HEK293 (cell line): ENCODE measurements at regions not wholly inside any gene's neighbourhood (a gene's known extent, or its start where the extent isn't known, plus 50 kb on each side); places are given as distances from the start of the nearest gene placed in this dataset.

Source experiments
- CTCF ChIA-PET: fragments of 350-600 bp; formaldehyde crosslinking; extraction: SDS; loops from one replicate; lab custom pipeline; 2021; ENCODE audit warnings: antibody characterized with exemption; lab: Yijun Ruan, JAX
- POLR2A ChIA-PET: fragments of 300-600 bp; formaldehyde crosslinking; extraction: SDS; loops from one replicate; lab custom pipeline; 2020; ENCODE audit warnings: antibody characterized with exemption, inconsistent platforms; lab: Yijun Ruan, JAX
- H3K27ac ChIP-seq: fragments of 200-500 bp; sonication (Bioruptor generic); 2 replicates; pipeline ENCODE4 v1.5.1; 2014; ENCODE audit warnings: low read depth, low read length, control low read depth, inconsistent platforms; ENCODE audit errors: extremely low read depth
- H3K36me3 ChIP-seq, 2 experiments: fragments of 200-500 bp in 1 of 2; sonication (Bioruptor generic) in 1 of 2; 1 replicate in 1 of 2; 2 replicates in 1 of 2; pipeline ENCODE4 v1.5.1; 2014 to 2017; ENCODE audit warnings: inconsistent platforms in 2 of 2, low read length in 2 of 2; ENCODE audit not compliant: control insufficient read depth in 2 of 2, insufficient read depth in 1 of 2
- H3K4me1 ChIP-seq: fragments of 200-500 bp; sonication (Bioruptor generic); 2 replicates; pipeline ENCODE4 v1.5.1; 2014; ENCODE audit warnings: mild to moderate bottlenecking, low read length, inconsistent platforms; ENCODE audit not compliant: control insufficient read depth, insufficient read depth
- H3K4me3 ChIP-seq: 2 replicates; pipeline ENCODE4 v1.5.1; 2011; ENCODE audit warnings: low read depth, mild to moderate bottlenecking, control low read depth, low read length, moderate library complexity
- H3K9me3 ChIP-seq: fragments of 200-500 bp; sonication (Bioruptor generic); 2 replicates; pipeline ENCODE4 v1.5.1; 2014; ENCODE audit warnings: low read depth, low read length, inconsistent platforms; ENCODE audit not compliant: control insufficient read depth, insufficient read depth
- AEBP2 ChIP-seq: fragments of 450-650 bp; formaldehyde crosslinking; IDR thresholded peaks from 2 replicates; pipeline ENCODE4 v1.5.1; 2016; ENCODE audit warnings: missing biosample characterization, missing genetic modification characterization, borderline replicate concordance
- ATF2 ChIP-seq: fragments of 450-650 bp; formaldehyde crosslinking; IDR thresholded peaks from 2 replicates; pipeline ENCODE4 v1.5.1; 2016; ENCODE audit warnings: missing biosample characterization, missing genetic modification characterization, low read depth
- GLI2 ChIP-seq: fragments of 450-650 bp; formaldehyde crosslinking; IDR thresholded peaks from 2 replicates; pipeline ENCODE4; 2017; ENCODE audit warnings: missing biosample characterization, missing genetic modification characterization, low read depth, borderline replicate concordance
- KLF10 ChIP-seq: fragments of 450-650 bp; IDR thresholded peaks from 2 replicates; pipeline ENCODE4 v1.5.1; 2018; ENCODE audit warnings: missing biosample characterization, mild to moderate bottlenecking, missing genetic modification characterization
- OSR2 ChIP-seq: fragments of 450-650 bp; formaldehyde crosslinking; IDR thresholded peaks from 2 replicates; pipeline ENCODE4 v1.5.1; 2016; ENCODE audit warnings: missing biosample characterization, missing genetic modification characterization
- REPIN1 ChIP-seq: fragments of 450-650 bp; formaldehyde crosslinking; IDR thresholded peaks from 2 replicates; pipeline ENCODE4 v1.5.1; 2017; ENCODE audit warnings: missing biosample characterization, missing genetic modification characterization, low read depth
- REST ChIP-seq: fragments of 450-650 bp; formaldehyde crosslinking; IDR thresholded peaks from 2 replicates; pipeline ENCODE4 v1.5.1; 2016; ENCODE audit warnings: missing biosample characterization, missing genetic modification characterization
- YY2 ChIP-seq: fragments of 450-650 bp; formaldehyde crosslinking; IDR thresholded peaks from 2 replicates; pipeline ENCODE4 v1.5.1; 2016; ENCODE audit warnings: missing biosample characterization, missing genetic modification characterization
- ZBTB26 ChIP-seq: fragments of 450-650 bp; formaldehyde crosslinking; optimal IDR thresholded peaks from 2 replicates; pipeline ENCODE3; 2016; ENCODE audit warnings: missing biosample characterization, mild to moderate bottlenecking, missing genetic modification characterization
- ZFP69B ChIP-seq: fragments of 450-650 bp; formaldehyde crosslinking; IDR thresholded peaks from 2 replicates; pipeline ENCODE4 v1.5.1; 2016; ENCODE audit warnings: missing biosample characterization, missing genetic modification characterization
- ZNF146 ChIP-seq: fragments of 450-650 bp; formaldehyde crosslinking; IDR thresholded peaks from 2 replicates; pipeline ENCODE4 v1.5.1; 2016; ENCODE audit warnings: missing biosample characterization, missing genetic modification characterization
- ZNF175 ChIP-seq: fragments of 450-650 bp; formaldehyde crosslinking; IDR thresholded peaks from 2 replicates; pipeline ENCODE4 v1.5.1; 2016; ENCODE audit warnings: missing biosample characterization, missing genetic modification characterization
- ZNF202 ChIP-seq: fragments of 450-650 bp; formaldehyde crosslinking; IDR thresholded peaks from 2 replicates; pipeline ENCODE4 v1.5.1; 2016; ENCODE audit warnings: missing biosample characterization, missing genetic modification characterization, borderline replicate concordance
- ZNF223 ChIP-seq: fragments of 450-650 bp; formaldehyde crosslinking; IDR thresholded peaks from 2 replicates; pipeline ENCODE4 v1.5.1; 2016; ENCODE audit warnings: missing biosample characterization, missing genetic modification characterization
- ZNF248 ChIP-seq: fragments of 450-650 bp; formaldehyde crosslinking; IDR thresholded peaks from 2 replicates; pipeline ENCODE4 v1.5.1; 2017; ENCODE audit warnings: missing biosample characterization, missing genetic modification characterization
- ZNF280D ChIP-seq: fragments of 450-650 bp; formaldehyde crosslinking; IDR thresholded peaks from 2 replicates; pipeline ENCODE4 v1.5.1; 2016; ENCODE audit warnings: missing biosample characterization, missing genetic modification characterization
- ZNF311 ChIP-seq: fragments of 450-650 bp; formaldehyde crosslinking; IDR thresholded peaks from 2 replicates; pipeline ENCODE4 v1.5.1; 2017; ENCODE audit warnings: missing biosample characterization, missing genetic modification characterization, borderline replicate concordance
- ZNF37A ChIP-seq: fragments of 450-650 bp; IDR thresholded peaks from 2 replicates; pipeline ENCODE4 v1.5.1; 2018; ENCODE audit warnings: missing biosample characterization, missing genetic modification characterization
- ZNF488 ChIP-seq: fragments of 450-650 bp; formaldehyde crosslinking; IDR thresholded peaks from 2 replicates; pipeline ENCODE4 v1.5.1; 2016; ENCODE audit warnings: missing biosample characterization, missing genetic modification characterization
- ZNF501 ChIP-seq: fragments of 450-650 bp; formaldehyde crosslinking; IDR thresholded peaks from 2 replicates; pipeline ENCODE4 v1.5.1; 2016; ENCODE audit warnings: missing biosample characterization, missing genetic modification characterization
- ZNF514 ChIP-seq: fragments of 450-650 bp; formaldehyde crosslinking; IDR thresholded peaks from 2 replicates; pipeline ENCODE4 v1.5.1; 2016; ENCODE audit warnings: missing biosample characterization, missing genetic modification characterization
- ZNF530 ChIP-seq: fragments of 450-650 bp; formaldehyde crosslinking; IDR thresholded peaks from 2 replicates; pipeline ENCODE4 v1.5.1; 2016; ENCODE audit warnings: low read depth, missing biosample characterization, missing genetic modification characterization
- ZNF555 ChIP-seq: fragments of 450-650 bp; formaldehyde crosslinking; conservative IDR thresholded peaks from 2 replicates; pipeline ENCODE4 v1.5.1; 2017; ENCODE audit warnings: missing biosample characterization, mild to moderate bottlenecking, missing genetic modification characterization, inconsistent platforms
- ZNF654 ChIP-seq: fragments of 450-650 bp; formaldehyde crosslinking; IDR thresholded peaks from 2 replicates; pipeline ENCODE4 v1.5.1; 2016; ENCODE audit warnings: low read depth, missing biosample characterization, missing genetic modification characterization
- ZNF664 ChIP-seq: fragments of 450-650 bp; formaldehyde crosslinking; IDR thresholded peaks from 2 replicates; pipeline ENCODE4 v1.5.1; 2016; ENCODE audit warnings: missing biosample characterization, missing genetic modification characterization

GRCh38 chr16:47999595-47999994, 156.2 kb downstream of the ABCC12 start:
- POLR2A ChIA-PET = no interaction called here
- H3K9me3 ChIP-seq = no peaks in the 10 kb centered on the region
- H3K27ac ChIP-seq = no peak overlapping the region
- CTCF ChIA-PET = no interaction called here
- TF ChIP-seq ZNF514 (tag by site-specific recombination) (no peak), ZFP69B (tag by site-specific recombination) (no peak), ZNF654 (tag by site-specific recombination) (no peak), REPIN1 (tag by site-specific recombination) (no peak), ZNF175 (tag by site-specific recombination) (no peak), GLI2 (tag by site-specific recombination) (no peak), ATF2 (tag by site-specific recombination) (no peak), ZNF501 (no peak), ZNF530 (tag by site-specific recombination) (no peak), KLF10 (no peak), ZNF280D (tag by site-specific recombination) (no peak), ZNF223 (tag by site-specific recombination) (no peak)
- TF ChIP-seq, all 188 proteins: peak for 0
- Histone ChIP-seq H3K4me3 (no peak overlapping the region), H3K36me3 (no peaks in the 10 kb centered on the region), H3K4me1 (no peaks in the 10 kb centered on the region)

GRCh38 chr16:47995354-47995753, 160.4 kb downstream of the ABCC12 start:
- H3K4me1 ChIP-seq = no peaks in the 10 kb centered on the region
- H3K36me3 ChIP-seq = no peaks in the 10 kb centered on the region
- ChIA-PET CTCF (interaction anchor here (1.6 kb wide), 1 partner anchor 169 kb away, joined by 4 read pairs; no protein-coding TSS in a partner anchor), POLR2A (no interaction called here)
- H3K27ac ChIP-seq = no peak overlapping the region
- H3K9me3 ChIP-seq = no peaks in the 10 kb centered on the region
- no peak overlapping the region for H3K4me3 ChIP-seq
- TF ChIP-seq YY2 (tag by site-specific recombination) = no peak
- TF ChIP-seq ZNF311 (tag by site-specific recombination) = no peak
- no peak for TF ChIP-seq ZNF146
- no peak for TF ChIP-seq ZNF488 (tag by site-specific recombination)
- no peak for TF ChIP-seq ZNF37A (tag by site-specific recombination)
- TF ChIP-seq ZNF664 (tag by site-specific recombination) = no peak
- TF ChIP-seq OSR2 (tag by site-specific recombination) = no peak
- no peak for TF ChIP-seq ZNF555 (tag by site-specific recombination)
- TF ChIP-seq ZNF202 (tag by site-specific recombination) = no peak
- TF ChIP-seq AEBP2 (tag by site-specific recombination) = no peak
- no peak for TF ChIP-seq REST
- TF ChIP-seq ZBTB26 (tag by site-specific recombination) = no peak
- no peak for TF ChIP-seq ZNF248
